Kidney (tissue), 13 donors: ENCODE measurements at regions not wholly inside any gene's neighbourhood (a gene's known extent, or its start where the extent isn't known, plus 50 kb on each side); places are given as distances from the start of the nearest gene placed in this dataset.

ENCODE experiments used
- DNase-seq, 5 donors: peaks; one replicate each; pipeline ENCODE4 v3.0.0-alpha.2; 2013 to 2020
- FAIRE-seq: peaks from 2 replicates; lab custom pipeline; 2012; peaks lifted over from hg19 to GRCh38; lab: Jason Lieb, UNC
- H3K27ac ChIP-seq, 2 donors: one replicate each; pipeline ENCODE4 v1.7.0; 2013; ENCODE audit warnings: low read depth in 2 of 2, low read length in 2 of 2, inconsistent platforms in 1 of 2
- H3K27me3 ChIP-seq: one replicate; pipeline ENCODE4 v1.7.1; 2013; ENCODE audit warnings: low read length, inconsistent platforms; ENCODE audit not compliant: control insufficient read depth, insufficient read depth
- H3K36me3 ChIP-seq, 3 donors: one replicate each; pipeline versions ENCODE4 v1.7.0 to v1.7.1; 2013; ENCODE audit warnings: low read length in 3 of 3, control low read depth in 1 of 3, inconsistent platforms in 1 of 3; ENCODE audit not compliant: insufficient read depth in 3 of 3, control insufficient read depth in 2 of 3
- H3K4me1 ChIP-seq, 3 donors: one replicate each; pipeline versions ENCODE4 v1.7.0 to v1.7.1; 2013; ENCODE audit warnings: low read length in 3 of 3, inconsistent platforms in 1 of 3, low read depth in 1 of 3; ENCODE audit not compliant: control insufficient read depth in 2 of 3, insufficient read depth in 2 of 3
- H3K4me3 ChIP-seq, 3 donors: one replicate each; pipeline versions ENCODE4 v1.7.0 to v1.8.1; 2013; ENCODE audit warnings: low read length in 3 of 3, control low read depth in 1 of 3, inconsistent platforms in 1 of 3
- H3K9ac ChIP-seq, 3 donors: one replicate each; pipeline versions ENCODE4 v1.7.0 to v1.7.1; 2013; ENCODE audit warnings: low read length in 3 of 3, control low read depth in 1 of 3, inconsistent platforms in 1 of 3
- H3K9me3 ChIP-seq, 3 donors: one replicate each; pipeline versions ENCODE4 v1.7.0 to v1.7.1; 2013; ENCODE audit warnings: low read length in 3 of 3, control low read depth in 1 of 3, inconsistent platforms in 1 of 3; ENCODE audit not compliant: control insufficient read depth in 2 of 3, insufficient read depth in 1 of 3
- CTCF ChIP-seq: IDR thresholded peaks from 3 replicates; pipeline ENCODE4 v1.5.1; 2012; ENCODE audit warnings: mild to moderate bottlenecking, moderate library complexity, borderline replicate concordance; ENCODE audit not compliant: insufficient read depth; ENCODE audit errors: extremely low read depth
- intact Hi-C: fragments of 100-400 bp; cut with DNase I; formaldehyde crosslinking; loops from one replicate; pipeline ENCODE4 v1.11.1; 2022
- donor health status: control.
- donor health status: control.
- donor health status: control.
- donor health status: control.
- donor health status: control.
- donor health status: DM: yes; HTN: yes; CAD: no.
- donor health status: Normal renal cell carcinoma (clear cell type).

GRCh38 chrX:21056622-21057021 is 317.6 kb upstream of the CNKSR2 start:
- DNase-seq, result no peak
- FAIRE-seq, result no peak

GRCh38 chrX:21047034-21047455 is 327.2 kb upstream of the CNKSR2 start:
- DNase-seq (no peak), FAIRE-seq (no peak)
- Histone ChIP-seq H3K4me3 (no peak overlapping the region), H3K36me3 (no peaks in the 10 kb centered on the region), H3K27ac (no peak overlapping the region), H3K27me3 (no peaks in the 10 kb centered on the region), H3K4me1 (no peaks in the 10 kb centered on the region), H3K9me3 (no peaks in the 10 kb centered on the region), H3K9ac (no peak overlapping the region)
- TF ChIP-seq CTCF, result no peak
- intact Hi-C loops, result no loop called here

More at GRCh38 chrX:21056622-21057021, 317.6 kb upstream of the CNKSR2 start:
- intact Hi-C loops, result no loop called here
- Histone ChIP-seq H3K9me3 (no peaks in the 10 kb centered on the region), H3K9ac (no peak overlapping the region), H3K27me3 (no peaks in the 10 kb centered on the region), H3K4me1 (no peaks in the 10 kb centered on the region), H3K4me3 (no peak overlapping the region), H3K36me3 (no peaks in the 10 kb centered on the region), H3K27ac (no peak overlapping the region)
- TF ChIP-seq CTCF, result no peak

GRCh38 chrX:21014326-21014725 is 359.9 kb upstream of the CNKSR2 start:
- H3K4me3 ChIP-seq, result no peak overlapping the region
- H3K4me1 ChIP-seq, result no peaks in the 10 kb centered on the region
- no peaks in the 10 kb centered on the region for H3K36me3 ChIP-seq
- DNase-seq, result no peak
- H3K27ac ChIP-seq, result no peak overlapping the region
- intact Hi-C loops, result no loop called here
- TF ChIP-seq CTCF, result no peak
- H3K9me3 ChIP-seq, result no peaks in the 10 kb centered on the region
- H3K27me3 ChIP-seq, result no peaks in the 10 kb centered on the region
- no peak for FAIRE-seq
- no peak overlapping the region for H3K9ac ChIP-seq

- Histone ChIP-seq H3K9me3 (no peaks in the 10 kb centered on the region), H3K4me1 (no peaks in the 10 kb centered on the region), H3K27me3 (no peaks in the 10 kb centered on the region), H3K9ac (no peak overlapping the region), H3K36me3 (no peaks in the 10 kb centered on the region), H3K27ac (no peak overlapping the region), H3K4me3 (no peak overlapping the region)
- no peak for DNase-seq
- no peak for TF ChIP-seq CTCF
- no peak for FAIRE-seq
- intact Hi-C loops, result no loop called here
Observed at GRCh38 chrX:21004835-21005234, 369.4 kb upstream of the CNKSR2 start.
